Right lobe of liver (tissue), 4 donors: ENCODE measurements at regions not wholly inside any gene's neighbourhood (a gene's known extent, or its start where the extent isn't known, plus 50 kb on each side); places are given as distances from the start of the nearest gene placed in this dataset.
"Not testable (repeated sequence)": the region's sequence is repeated elsewhere in the genome, so short reads cannot be mapped to it uniquely, and the experiment has no call there.

Source experiments
- POLR2A ChIP-seq: fragments of 450-650 bp; IDR thresholded peaks from one replicate; pipeline ENCODE4 v1.6.1; 2017; ENCODE audit warnings: antibody characterized with exemption, mild to moderate bottlenecking
- TF ChIP-seq, protein P1 (sequence below), 4 donors: fragments of 200-600 bp in 3 of 4; fragments of 450-650 bp in 1 of 4; IDR thresholded peaks; one replicate each; pipeline versions ENCODE4 v1.5.1 to v1.8.0; 2016 to 2022; ENCODE audit warnings: antibody characterized with exemption in 4 of 4, mild to moderate bottlenecking in 2 of 4
- donor health status: DM: no; HTN: no; CAD: no.
- donor health status: DM: no; HTN: no; CAD: no.
- donor health status: DM: no; HTN: yes; CAD: no.

DNA sequence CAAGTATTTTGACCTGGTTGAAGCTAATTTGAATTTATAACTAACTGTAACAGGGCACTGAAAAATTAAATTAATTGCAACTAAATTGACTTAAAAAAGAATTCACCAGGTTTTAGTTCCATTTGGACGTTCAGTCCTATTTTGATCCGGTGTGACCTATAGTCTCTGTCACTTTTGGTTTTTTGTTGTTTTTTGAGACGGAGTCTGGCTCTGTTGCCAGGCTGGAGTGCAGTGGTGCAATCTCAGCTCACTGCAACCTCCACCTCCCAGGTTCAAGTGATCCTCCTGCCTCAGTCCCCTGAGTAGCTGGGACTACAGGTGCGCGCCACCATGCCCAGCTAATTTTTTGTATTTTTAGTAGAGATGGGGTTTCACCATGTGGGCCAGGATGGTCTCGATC lies 91.2 kb downstream of the GADD45G start:
- TF ChIP-seq, protein P1, sequence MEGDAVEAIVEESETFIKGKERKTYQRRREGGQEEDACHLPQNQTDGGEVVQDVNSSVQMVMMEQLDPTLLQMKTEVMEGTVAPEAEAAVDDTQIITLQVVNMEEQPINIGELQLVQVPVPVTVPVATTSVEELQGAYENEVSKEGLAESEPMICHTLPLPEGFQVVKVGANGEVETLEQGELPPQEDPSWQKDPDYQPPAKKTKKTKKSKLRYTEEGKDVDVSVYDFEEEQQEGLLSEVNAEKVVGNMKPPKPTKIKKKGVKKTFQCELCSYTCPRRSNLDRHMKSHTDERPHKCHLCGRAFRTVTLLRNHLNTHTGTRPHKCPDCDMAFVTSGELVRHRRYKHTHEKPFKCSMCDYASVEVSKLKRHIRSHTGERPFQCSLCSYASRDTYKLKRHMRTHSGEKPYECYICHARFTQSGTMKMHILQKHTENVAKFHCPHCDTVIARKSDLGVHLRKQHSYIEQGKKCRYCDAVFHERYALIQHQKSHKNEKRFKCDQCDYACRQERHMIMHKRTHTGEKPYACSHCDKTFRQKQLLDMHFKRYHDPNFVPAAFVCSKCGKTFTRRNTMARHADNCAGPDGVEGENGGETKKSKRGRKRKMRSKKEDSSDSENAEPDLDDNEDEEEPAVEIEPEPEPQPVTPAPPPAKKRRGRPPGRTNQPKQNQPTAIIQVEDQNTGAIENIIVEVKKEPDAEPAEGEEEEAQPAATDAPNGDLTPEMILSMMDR (IDR thresholded peaks at IDR 0.05), result not testable (repeated sequence)
- not testable (repeated sequence) for TF ChIP-seq POLR2A
